ENCODE measurements at regions not wholly inside any gene's neighbourhood (a gene's known extent, or its start where the extent isn't known, plus 50 kb on each side); places are given as distances from the start of the nearest gene placed in this dataset.
"Not testable (repeated sequence)": the region's sequence is repeated elsewhere in the genome, so short reads cannot be mapped to it uniquely, and the experiment has no call there.

DNA sequence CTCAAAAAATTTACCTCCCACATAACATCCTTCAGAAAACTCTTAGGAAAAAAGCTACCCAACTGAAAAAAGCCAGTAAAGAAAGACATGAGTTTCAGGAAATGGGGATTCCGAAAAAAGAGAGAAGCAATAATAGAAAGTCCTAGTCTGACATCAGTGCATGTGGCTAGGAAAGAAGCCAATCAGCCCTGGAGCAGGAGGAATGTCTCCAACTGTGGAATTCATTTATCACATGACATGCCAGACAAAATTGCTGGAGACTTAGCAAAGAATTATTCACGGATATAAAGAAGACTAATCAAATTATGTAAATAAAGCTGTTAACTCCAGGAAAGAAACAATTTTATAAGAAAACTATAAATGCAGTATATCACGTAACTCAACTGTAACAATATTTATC, 258.9 kb upstream of the RARB start:
- DNase-seq: no peak

DNA sequence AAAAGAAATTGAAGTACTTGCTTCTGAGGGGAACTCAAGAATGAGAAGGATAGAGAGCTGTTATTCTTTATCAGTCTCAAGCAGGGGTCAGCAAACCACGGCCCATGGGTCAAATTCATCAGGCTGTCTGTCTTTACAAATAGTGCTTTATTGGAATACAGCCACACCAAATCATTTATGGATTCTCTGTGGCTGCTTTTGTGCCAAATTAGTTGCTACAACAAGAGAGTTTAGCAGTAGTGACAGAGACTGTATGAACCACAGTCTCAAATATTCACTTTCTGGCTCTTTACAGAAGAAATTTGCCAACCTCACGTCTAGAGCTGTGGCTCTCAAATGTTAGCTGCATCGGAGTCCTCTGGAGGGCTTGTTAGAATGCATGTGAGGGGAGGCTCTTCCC, 258.0 kb upstream of the RARB start:
- DNase-seq: no peak

DNA sequence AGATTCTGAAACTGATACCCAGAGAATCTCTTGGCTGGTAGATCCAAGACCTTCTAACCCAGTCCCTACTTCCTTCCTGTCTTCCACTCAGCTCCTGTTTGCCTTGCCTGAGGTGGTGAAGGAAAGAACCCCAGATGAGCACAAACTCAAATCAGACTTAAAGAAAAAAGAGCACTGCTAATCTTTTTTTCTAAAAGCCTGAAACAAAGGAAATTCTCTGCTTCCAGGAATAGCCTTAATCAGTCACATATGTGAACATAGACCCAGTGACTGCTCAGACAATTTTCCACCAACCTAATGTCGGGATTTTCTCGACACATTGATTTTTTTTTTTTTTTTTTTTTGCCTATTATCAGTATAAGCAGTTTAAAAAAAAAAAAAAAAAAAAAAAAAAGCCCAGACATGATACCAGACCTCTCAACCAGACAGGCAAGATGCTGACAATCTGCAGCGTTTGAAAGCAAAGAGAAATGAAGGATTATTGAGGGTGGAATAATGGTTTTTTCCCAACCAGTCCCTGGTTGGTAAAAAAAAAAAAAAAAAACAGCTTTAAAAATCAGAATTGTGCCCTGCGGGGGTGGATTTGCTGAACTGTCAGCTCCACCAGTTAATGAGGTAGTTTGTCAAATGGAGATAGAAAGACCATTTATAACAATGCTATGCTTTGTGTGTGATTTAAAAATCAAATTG, 256.8 kb upstream of the RARB start:
- no peak for DNase-seq

DNA sequence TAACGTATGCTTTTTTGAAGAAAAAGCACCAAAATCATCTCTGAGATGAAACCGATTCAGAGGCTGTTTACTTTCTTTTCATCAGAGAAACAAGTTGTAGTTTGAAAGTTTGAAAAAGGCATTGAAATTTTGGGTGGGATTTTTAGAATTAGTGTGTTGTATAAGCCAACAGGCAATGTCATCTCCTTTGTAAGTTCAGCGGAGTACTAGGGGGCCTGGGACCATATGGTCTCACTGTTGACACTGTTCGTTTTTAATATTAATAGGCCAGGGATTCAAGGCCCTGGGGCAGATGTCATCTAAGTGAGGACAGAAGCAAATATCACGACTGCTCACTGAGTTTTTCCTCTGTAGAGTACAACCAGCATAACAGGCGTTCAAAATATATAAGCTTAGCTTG, 256.2 kb upstream of the RARB start:
- no peak for DNase-seq

DNA sequence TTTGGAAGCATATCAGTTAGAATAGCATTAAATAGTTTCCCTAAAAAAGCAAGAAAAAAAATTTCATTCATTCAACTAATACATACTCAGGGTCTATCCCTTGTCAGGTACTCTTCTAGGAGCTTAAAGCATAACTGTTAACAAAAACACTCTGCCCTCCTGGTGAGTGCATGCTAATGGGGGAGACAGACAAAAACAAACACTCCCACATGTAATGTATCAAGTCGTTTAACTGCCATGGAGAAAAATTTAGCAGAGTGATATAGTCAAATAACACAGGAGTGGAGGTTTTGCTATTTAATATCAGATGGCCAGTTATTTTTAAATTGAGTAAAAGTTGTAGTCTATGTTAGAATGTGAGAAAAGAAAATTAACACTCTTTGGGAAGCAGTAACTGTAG, 254.5 kb upstream of the RARB start:
- DNase-seq: no peak

DNA sequence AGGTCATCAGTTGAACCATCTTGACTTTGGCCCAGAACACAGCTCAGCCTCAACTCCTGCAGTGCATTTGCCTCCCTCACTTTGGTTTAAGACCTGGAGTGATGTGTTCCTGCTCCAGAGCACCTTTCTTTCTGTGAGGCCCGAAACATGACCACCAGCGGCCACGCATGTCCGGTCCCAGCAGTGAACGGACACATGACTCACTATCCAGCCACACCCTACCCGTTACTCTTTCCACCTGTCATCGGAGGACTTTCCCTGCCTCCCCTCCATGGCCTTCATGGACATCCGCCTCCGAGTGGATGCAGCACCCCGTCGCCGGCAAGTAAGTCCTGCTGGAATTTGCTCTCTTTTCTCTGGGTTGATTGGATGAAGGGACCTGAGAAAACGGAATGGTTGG, 253.8 kb upstream of the RARB start:
- DNase-seq: no peak

DNA sequence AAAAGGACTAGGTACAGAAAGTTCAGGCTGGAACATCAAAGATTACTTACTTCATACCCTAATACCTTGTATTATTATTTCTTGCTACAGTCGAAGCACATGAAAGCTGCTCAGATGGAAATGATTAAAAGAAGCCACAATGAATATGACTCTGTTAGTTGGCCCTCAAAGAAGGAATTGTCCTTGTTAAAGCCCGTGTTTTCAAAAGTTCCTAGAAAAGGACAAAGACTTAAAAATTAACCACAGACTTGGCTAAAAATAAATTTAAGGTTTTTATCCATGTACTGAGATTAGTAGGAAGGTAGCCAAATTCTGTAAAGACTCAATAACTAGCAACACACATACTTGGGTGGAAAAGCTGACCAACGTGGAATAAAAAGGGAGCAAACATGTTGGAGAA, 251.0 kb upstream of the RARB start:
- no peak for DNase-seq

DNA sequence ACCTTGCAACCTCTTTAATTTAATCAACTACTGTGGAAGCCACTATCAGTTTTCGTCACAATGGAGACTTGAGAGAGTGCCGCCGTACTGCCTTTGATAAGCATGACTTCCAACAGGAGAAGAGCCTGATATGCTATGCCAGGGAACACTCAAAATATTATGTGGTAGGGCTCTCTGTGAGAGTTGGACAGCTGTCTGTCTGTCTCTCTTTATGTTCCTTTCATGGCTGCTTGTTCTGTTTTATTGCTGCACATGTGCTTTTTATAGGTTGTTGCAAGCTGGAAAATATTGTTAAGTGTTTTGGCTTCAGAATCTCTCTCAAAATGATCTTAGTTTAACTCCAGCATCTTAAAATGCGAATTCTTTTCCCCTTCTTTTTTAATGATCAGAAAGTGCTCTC, 249.4 kb upstream of the RARB start:
- DNase-seq: no peak

DNA sequence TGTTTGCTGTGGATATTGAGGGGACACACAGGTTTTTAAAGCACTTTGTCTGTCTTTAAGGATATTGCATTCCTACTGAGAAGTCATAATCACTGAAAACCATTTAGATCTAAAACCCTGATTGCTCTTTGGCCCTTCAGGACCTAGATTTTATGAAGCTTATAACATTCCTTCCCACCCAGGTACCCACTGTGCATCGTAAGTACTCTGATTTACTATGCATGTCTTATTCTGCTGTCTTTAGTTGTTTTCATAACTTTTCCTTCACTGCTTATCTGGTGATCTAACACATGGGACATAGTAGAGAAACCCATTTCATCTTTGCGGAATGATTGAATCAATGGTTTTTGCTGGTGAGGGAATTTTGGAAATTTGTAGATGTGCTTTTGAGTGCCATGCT, 247.0 kb upstream of the RARB start:
- DNase-seq: no peak

DNA sequence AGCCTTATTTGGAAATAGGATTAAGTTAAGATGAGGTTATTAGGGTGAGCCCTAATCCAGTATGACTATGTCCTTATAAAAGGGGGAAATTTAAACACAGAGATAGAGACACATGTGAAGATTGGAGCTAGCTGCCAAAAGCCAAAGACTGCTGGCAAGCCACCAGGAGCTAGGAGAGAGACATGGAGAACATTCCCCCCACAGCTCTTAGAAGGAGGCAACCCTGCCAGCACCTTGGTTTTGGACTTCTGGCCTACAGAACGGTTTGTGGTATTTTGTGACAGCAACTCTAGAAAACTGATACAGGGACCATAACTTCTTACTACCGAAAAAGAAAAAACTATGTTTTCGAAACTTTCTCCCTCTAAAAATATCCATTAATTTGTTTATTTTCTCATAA, 245.3 kb upstream of the RARB start:
- no peak for DNase-seq

DNA sequence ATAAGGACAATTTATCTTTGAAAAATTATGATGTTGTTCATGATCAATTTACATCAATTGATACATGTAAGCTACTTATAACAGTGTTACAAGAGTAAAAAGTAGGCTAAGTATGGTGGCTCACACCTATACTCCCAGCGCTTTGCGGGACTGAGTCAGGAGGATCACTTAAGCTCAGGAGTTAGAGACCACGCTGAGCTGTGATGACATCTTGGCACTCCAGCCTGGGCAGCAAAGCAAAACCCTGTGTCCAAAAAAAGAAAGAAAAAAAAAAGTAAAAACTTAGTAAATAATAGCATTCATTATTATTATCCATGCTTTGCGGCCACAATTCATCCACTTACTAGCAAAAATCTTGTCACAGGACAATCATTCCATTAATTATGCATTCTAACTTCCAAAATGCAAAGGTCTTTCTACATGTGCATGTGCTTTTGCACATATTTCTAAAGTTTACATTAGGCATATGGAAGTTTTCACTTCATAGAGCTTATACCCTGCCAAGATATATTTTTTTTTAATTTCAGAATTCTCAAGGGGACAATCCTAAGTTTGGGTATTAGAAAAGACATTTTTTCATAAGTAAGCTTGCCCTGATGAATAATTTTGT, 243.3 kb upstream of the RARB start:
- DNase-seq: no peak

DNA sequence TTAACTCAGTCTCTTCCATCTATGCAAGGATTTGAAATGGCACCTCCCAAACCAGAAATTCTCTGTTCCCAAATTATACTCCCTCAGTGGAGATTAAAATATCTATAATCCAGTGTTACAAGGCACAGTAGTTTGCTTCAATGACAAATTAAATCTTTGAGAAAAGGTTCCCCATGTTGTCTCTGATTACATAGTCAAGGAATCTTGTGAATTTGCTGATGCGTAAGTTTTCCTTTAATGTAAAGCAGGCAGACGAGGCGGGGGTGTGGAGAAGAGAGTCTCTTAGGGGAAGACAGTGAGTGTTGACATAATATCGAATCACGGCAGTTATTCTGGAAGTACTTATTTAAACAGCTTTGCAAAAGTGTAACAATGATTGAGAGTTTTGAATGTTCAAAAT, 236.4 kb upstream of the RARB start:
- DNase-seq: no peak

DNA sequence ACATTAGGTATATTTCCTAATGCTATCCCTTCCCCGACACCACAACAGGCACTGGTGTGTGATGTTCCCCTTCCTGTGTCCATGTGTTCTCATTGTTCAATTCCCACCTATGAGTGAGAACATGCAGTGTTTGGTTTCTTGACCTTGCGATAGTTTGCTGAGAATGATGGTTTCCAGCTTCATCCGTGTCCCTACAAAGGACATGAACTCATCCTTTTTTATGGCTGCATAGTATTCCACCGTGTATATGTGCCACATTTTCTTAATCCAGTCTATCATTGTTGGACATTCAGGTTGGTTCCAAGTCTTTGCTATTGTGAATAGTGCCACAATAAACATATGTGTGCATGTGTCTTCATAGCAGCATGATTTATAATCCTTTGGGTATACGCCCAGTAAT, 228.5 kb upstream of the RARB start:
- DNase-seq: not testable (repeated sequence)

DNA sequence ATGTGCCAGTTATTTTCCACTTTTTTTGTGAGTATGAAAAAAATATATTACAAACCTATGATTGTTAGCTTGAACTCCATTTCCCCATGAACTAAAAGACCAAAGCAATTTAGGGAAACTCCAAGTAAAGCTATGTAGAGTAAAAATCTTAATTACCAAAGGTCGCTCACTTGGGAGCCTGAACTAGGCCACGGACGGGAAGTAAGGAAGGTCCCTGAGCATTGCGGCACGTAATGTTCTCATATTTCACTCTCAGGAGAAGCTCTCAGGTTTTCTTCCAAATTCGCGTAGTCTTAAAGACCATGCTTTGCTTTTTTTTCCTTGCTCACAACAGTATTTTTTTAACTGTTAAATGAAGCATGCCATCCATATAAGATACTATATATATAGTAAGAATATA, 215.3 kb upstream of the RARB start:
- no peak for DNase-seq

DNA sequence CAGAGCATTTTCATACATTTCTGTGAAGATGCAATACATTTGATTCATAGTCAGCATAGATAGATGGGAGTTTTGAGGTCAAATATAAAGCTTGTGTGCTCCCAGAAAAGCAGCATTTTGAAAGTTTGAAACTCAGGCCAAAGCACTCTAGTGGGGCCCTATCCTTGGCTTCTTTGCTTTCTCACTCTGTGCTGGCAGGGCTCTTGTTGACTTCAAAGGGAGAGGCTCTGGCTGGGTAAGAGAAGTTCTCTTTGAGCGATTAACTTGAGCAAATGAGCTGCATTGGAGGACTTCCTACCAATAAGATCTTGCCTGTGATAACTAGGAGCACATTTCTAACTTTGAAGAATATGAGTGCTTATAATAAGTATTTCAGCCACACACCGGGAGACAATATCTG, 214.0 kb upstream of the RARB start:
- no peak for DNase-seq

DNA sequence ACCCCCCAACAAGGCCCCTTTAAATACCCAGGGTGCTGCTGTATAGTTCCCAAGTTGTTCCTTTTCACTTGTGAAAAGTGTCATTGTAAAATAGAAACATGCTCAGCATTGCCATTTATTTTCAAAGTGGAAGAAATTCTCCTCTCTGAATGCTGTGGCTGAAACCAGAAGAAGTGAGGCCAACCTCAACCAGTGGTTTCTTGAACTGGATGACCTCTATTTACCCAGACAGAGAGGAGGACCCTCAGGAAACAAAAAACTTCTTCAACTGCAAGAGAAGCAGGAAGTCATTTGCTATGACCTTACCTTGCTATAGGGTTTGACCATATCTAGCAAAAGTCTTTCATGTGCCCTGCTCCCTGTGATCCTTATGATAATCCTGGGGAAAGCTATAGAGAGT, 209.7 kb upstream of the RARB start:
- no peak for DNase-seq

DNA sequence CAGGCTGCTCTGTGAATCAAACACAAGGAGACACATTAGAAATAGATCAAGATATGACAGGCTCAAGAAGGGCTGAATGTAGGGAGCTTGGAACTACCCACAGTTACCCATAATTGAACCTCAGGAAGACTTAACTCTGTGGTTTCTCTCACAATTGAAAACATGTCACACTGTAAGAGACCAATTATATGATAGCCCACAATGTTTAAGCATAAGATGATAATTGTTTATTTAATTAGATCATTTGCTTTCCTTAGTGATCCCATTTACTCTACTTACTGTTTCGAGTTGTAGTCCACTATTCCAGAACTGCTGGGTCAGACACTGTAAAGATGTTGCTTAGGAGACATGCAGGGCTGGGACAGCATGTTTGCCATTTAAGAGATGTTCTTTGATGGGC, 201.3 kb upstream of the RARB start:
- no peak for DNase-seq

DNA sequence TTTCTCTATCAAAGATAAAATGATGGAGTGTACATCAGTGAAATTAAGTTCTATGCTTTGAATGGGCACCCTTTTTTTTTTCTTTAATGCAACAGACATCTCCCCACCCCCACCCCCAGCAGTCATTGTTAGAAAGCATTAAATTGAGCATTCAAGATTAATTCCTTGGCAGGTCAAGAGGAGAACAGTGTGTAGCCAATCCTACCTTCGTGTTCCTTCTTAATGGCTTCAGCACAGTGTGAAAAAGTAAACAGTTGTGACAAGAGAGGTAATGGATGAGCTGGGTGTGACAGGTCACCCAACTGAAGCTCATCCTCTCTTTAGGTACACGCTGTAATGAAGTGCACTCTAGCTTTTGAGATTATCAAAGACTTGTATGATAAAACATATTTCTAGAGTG, 198.5 kb upstream of the RARB start:
- no peak for DNase-seq

DNA sequence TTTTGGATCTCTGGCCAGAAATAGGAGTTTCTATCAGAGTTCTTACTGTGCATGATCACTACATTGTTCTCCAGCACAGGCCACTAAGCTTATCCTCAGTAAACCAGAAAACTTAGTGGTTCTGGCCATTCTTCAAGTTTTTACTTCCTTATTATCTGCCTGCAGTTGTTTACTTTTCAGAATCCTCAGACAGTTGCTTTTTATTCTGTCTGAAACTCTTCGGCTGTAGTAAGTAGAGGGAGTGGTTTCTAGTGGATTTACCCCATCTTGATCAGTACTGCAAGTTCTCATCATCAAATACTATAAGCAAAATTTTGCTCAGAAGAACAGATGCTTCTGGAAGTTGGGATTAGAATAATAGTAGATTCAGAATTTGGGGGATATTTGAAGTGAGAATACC, 193.0 kb upstream of the RARB start:
- no peak for DNase-seq

DNA sequence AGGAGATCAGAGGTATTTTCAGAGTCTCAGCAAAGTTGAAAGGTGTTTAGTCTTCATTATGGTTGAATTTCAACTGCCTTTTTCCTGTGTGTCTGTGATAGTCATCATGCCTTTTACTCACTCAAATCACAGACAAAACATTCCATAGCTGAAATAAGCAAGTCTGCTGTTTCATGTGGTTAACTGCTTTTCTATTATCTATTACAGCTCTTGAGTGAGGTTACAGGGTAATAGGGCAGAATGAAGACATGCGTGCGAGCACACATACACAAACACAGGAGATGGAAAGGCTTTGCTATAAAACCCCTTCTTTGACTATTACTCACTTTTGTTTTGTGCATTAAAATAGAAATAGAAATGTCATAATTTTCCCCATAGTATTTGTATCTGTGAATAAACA, 192.6 kb upstream of the RARB start:
- DNase-seq: no peak

DNA sequence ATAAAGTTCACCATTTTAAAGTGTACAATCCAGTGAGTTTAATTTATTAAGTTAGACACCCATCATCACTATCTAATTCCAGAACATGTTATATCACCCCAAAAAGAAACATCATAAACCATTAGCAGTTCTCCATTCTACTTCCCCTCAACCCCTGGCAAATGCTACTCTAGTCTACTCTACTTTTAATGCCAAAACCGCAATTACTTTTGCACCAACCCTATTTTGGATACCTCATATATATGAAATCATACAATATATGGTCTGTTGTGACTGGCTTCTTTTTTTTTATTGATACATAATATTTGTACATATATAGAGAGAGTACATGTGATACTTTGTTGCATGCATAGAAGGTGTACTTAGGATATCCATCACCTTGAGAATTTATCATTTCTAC, 190.5 kb upstream of the RARB start:
- no peak for DNase-seq

DNA sequence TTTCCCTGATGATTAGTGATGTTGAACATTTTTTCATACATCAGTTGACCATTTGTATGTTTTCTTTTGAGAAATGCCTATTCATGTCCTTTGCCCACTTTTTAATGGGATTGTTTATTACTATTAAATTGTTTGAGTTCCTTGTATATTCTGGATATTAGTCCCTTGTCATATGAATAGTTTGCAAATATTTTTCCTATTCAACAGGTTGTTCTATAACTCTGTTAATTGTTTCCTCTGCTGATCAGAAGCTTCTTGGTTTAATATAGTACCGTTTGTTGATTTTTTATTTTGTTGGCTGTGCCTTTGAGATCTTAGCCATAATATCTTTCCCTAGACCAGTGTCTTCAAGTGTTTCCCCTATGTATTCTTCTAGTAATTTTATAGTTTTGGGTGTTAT, 189.0 kb upstream of the RARB start:
- no peak for DNase-seq

DNA sequence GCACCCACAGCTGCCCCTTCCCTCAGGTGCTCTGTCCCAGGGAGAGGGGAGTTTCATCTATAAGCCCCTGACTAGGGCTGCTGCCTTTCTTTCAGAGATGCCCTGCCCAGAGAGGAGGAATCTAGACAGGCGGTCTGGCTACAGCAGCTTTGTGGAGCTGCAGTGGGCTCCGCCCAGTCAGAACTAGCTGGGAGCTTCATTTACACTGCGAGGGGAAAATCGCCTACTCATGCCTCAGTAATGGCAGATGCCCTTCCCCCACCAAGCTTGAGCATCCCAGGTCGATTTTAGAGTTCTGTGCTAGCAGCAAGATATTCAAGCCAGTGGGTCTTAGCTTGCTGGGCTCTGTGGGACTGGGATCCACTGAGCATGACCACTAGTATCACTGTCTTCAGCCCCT, 181.2 kb upstream of the RARB start:
- no peak for DNase-seq

DNA sequence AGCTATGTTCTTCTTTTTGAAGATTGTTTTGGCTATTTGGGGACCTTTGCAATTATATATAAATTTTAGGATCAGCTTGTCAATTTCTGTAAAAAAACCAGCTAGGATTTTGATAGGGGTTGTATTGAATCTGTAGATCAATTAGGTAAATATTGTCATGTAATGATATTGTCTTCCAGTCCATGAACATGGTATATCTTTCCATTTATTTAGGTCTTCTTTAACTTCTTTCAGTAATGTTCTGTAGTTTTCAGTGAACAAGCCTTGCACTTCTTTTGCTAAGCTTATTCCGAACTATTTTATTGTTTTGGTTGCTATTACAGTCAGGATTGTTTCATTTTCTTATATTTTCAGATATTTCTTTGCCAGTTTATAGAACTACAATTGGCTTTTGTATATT, 175.8 kb upstream of the RARB start:
- no peak for DNase-seq

DNA sequence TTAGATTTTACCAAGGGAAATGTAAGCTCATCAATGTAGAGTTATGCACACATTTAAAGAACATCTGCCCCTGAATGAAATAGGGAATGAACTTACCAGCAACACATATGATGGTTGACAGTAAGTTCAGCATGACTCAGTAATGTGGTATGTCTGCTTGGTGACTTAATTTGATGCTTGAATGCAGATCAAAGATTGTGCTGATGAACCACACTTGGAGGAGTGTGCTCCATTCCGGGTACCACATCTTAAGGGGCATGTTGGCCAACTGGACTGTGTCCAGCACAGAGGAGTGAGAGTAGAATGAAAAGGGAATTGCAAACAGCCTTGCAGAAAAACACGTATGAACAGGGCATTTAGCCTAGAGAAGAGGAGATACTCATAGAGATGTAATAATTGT, 171.0 kb upstream of the RARB start:
- no peak for DNase-seq

DNA sequence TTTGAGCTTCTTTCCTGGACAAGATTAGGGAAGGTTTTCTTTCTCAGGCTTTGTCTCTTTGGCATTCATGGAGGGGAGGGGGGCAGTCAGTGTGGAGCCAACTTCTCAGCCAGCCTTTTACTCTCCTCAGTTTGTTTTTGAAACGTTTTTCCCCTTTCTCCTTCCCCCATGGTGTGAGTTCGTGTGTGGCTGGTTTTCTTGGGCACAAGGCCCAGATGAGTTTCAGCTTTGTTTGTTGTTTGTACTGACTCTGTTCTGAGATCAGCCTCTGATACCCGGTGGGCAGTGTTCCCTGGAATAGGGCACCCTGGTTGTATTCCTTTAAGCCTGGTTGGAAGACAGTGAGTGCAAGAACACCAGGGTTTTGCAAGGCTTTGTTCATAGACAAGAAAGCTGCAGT, 168.2 kb upstream of the RARB start:
- no peak for DNase-seq
